GM12875 (cell line): ENCODE measurements at regions not wholly inside any gene's neighbourhood (a gene's known extent, or its start where the extent isn't known, plus 50 kb on each side); places are given as distances from the start of the nearest gene placed in this dataset.

Source experiments
- H3K4me3 ChIP-seq: one replicate; pipeline ENCODE4 v1.5.1; 2011; ENCODE audit warnings: low read depth, low read length, control low read depth
- CTCF ChIP-seq: IDR thresholded peaks from 2 replicates; pipeline ENCODE4 v1.5.1; 2011; ENCODE audit warnings: low read depth, mild to moderate bottlenecking, control low read depth, inconsistent platforms, low read length, moderate library complexity, borderline replicate concordance; ENCODE audit not compliant: insufficient read depth

- no peak for TF ChIP-seq CTCF
Observed at GRCh38 chr5:4164167-4164566, 568.5 kb downstream of the IRX1 start.

GRCh38 chr5:4180703-4181102 lies 585.1 kb downstream of the IRX1 start:
- no peak overlapping the region for H3K4me3 ChIP-seq
- no peak for TF ChIP-seq CTCF

More at GRCh38 chr5:4164167-4164566, 568.5 kb downstream of the IRX1 start:
- H3K4me3 ChIP-seq, result no peak overlapping the region

GRCh38 chr5:4182144-4182543 lies 586.5 kb downstream of the IRX1 start:
- H3K4me3 ChIP-seq, result no peak overlapping the region
- no peak for TF ChIP-seq CTCF

- H3K4me3 ChIP-seq, result no peak overlapping the region
- no peak for TF ChIP-seq CTCF
Observed at GRCh38 chr5:4185127-4185526, 589.5 kb downstream of the IRX1 start.

GRCh38 chr5:4188704-4189103 lies 593.1 kb downstream of the IRX1 start:
- H3K4me3 ChIP-seq, result no peak overlapping the region
- no peak for TF ChIP-seq CTCF

GRCh38 chr5:4189317-4189716 lies 593.7 kb downstream of the IRX1 start:
- TF ChIP-seq CTCF, result no peak

GRCh38 chr5:4191041-4191440 lies 595.4 kb downstream of the IRX1 start:
- H3K4me3 ChIP-seq, result no peak overlapping the region
- no peak for TF ChIP-seq CTCF

More at GRCh38 chr5:4189317-4189716, 593.7 kb downstream of the IRX1 start:
- H3K4me3 ChIP-seq, result no peak overlapping the region
